K562 (cell line): ENCODE measurements at regions not wholly inside any gene's neighbourhood (a gene's known extent, or its start where the extent isn't known, plus 50 kb on each side); places are given as distances from the start of the nearest gene placed in this dataset.

Experiments
- ATAC-seq: fragments of 200-7000 bp; cut with Tn5 transposase; 3 replicates; pipeline ENCODE4 v1.9.1; 2020; ENCODE audit warnings: moderate library complexity
- BruUV-seq: library from RNA; stranded (reverse); fragments of 400-500 nt; replicated peaks from 2 replicates; lab custom pipeline; 2021; lab: Mats Ljungman, UMichigan
- CTCF ChIA-PET: fragments of 300-600 bp; formaldehyde crosslinking; extraction: SDS; loops from one replicate; lab custom pipeline; 2021; ENCODE audit warnings: low intra/inter-chr PET ratio; lab: Yijun Ruan, JAX
- POLR2A ChIA-PET: fragments of 300-600, 350-650 bp; sonication (Branson Sonifier 250); formaldehyde crosslinking; extraction: SDS; loops from one replicate; lab custom pipeline; 2021; ENCODE audit warnings: antibody characterized with exemption, inconsistent platforms; lab: Yijun Ruan, JAX
- DNase-seq, 4 experiments: peaks; one replicate each; pipeline versions ENCODE4 v3.0.0 to v3.0.0-alpha.2; 2011 to 2018; ENCODE audit warnings: low spot score in 3 of 4, mixed read lengths in 3 of 4; ENCODE audit errors: extremely low read depth in 1 of 4
- FAIRE-seq: peaks from 2 replicates; lab custom pipeline; 2011; peaks lifted over from hg19 to GRCh38; lab: Jason Lieb, UNC
- H2AFZ ChIP-seq: 2 replicates; pipeline ENCODE4 v1.6.0; 2011; ENCODE audit warnings: low read depth, low read length, control low read depth, inconsistent platforms
- H3K27ac ChIP-seq: fragments of 200-600 bp; 3 replicates; pipeline ENCODE4 v1.8.0; 2011; ENCODE audit warnings: low read depth, mild to moderate bottlenecking, control low read depth, inconsistent platforms, low read length, moderate library complexity, mixed read lengths; ENCODE audit errors: extremely low read depth
- H3K27me3 ChIP-seq, 2 experiments: fragments of 300-600 bp in 1 of 2; 2 replicates in 1 of 2; 3 replicates in 1 of 2; pipeline versions ENCODE4 v1.6.0 to v1.8.0; 2011; ENCODE audit warnings: inconsistent platforms in 2 of 2, low read length in 2 of 2, mild to moderate bottlenecking in 1 of 2, mixed read lengths in 1 of 2, moderate library complexity in 1 of 2; ENCODE audit not compliant: control insufficient read depth in 2 of 2, insufficient read depth in 2 of 2
- H3K36me3 ChIP-seq: fragments of 300-600 bp; 3 replicates; pipeline ENCODE4 v1.8.0; 2011; ENCODE audit warnings: mild to moderate bottlenecking, low read length, inconsistent platforms; ENCODE audit not compliant: control insufficient read depth, insufficient read depth
- H3K4me1 ChIP-seq, 2 experiments: fragments of 200-600 bp in 1 of 2; replicated peaks in 1 of 2; 2 replicates in 1 of 2; 3 replicates in 1 of 2; pipeline versions ENCODE4 v1.5.1 to v1.8.0; 2011; ENCODE audit warnings: inconsistent platforms in 2 of 2, low read length in 2 of 2, mild to moderate bottlenecking in 1 of 2, mixed read lengths in 1 of 2, moderate library complexity in 1 of 2; ENCODE audit not compliant: control insufficient read depth in 2 of 2, insufficient read depth in 2 of 2
- H3K4me2 ChIP-seq: 2 replicates; pipeline ENCODE4 v1.6.1; 2011; ENCODE audit warnings: low read length, control low read depth, inconsistent platforms, mixed read lengths; ENCODE audit not compliant: insufficient read depth
- H3K4me3 ChIP-seq: fragments of 200-600 bp; sonication (generic), shearing (Covaris generic); 2 replicates; pipeline ENCODE4 v1.5.1; 2016; ENCODE audit warnings: control low read depth, inconsistent platforms
- H3K79me2 ChIP-seq: fragments of 200-600 bp; 3 replicates; pipeline ENCODE4 v1.8.0; 2011; ENCODE audit warnings: low read length, inconsistent platforms; ENCODE audit not compliant: control insufficient read depth, insufficient read depth
- H3K9ac ChIP-seq, 2 experiments: 2 replicates each; pipeline versions ENCODE4 v1.6.0 to v1.6.1; 2011; ENCODE audit warnings: low read depth in 2 of 2, low read length in 2 of 2, control low read depth in 1 of 2, inconsistent platforms in 1 of 2, mild to moderate bottlenecking in 1 of 2, mixed read lengths in 1 of 2; ENCODE audit not compliant: insufficient read depth in 1 of 2
- H3K9me1 ChIP-seq: one replicate; pipeline ENCODE4 v1.6.0; 2011; ENCODE audit warnings: inconsistent platforms, mild to moderate bottlenecking, low read length, moderate library complexity; ENCODE audit not compliant: control insufficient read depth, insufficient read depth
- H3K9me3 ChIP-seq: replicated peaks from 2 replicates; pipeline ENCODE4 v1.5.1; 2011; ENCODE audit warnings: low read depth, low read length, inconsistent platforms; ENCODE audit not compliant: control insufficient read depth, insufficient read depth
- H4K20me1 ChIP-seq: replicated peaks from 2 replicates; pipeline ENCODE4 v1.6.1; 2011; ENCODE audit warnings: low read length, inconsistent platforms, mixed read lengths; ENCODE audit not compliant: control insufficient read depth, insufficient read depth
- CBFB ChIP-seq: sonication (generic); formaldehyde crosslinking; IDR thresholded peaks from 2 replicates; pipeline ENCODE4 v1.4.0; 2020; ENCODE audit warnings: mild to moderate bottlenecking, missing genetic modification reagents
- E2F5 ChIP-seq: sonication (generic); formaldehyde crosslinking; IDR thresholded peaks from 2 replicates; pipeline ENCODE4 v1.8.0; 2022; ENCODE audit warnings: mild to moderate bottlenecking, missing genetic modification reagents
- ZNF282 ChIP-seq: sonication (generic); formaldehyde crosslinking; IDR thresholded peaks from 2 replicates; pipeline ENCODE4 v1.8.1; 2023; ENCODE audit warnings: missing genetic modification reagents
- WGBS: fragments of 100-300 bp; shearing (Covaris generic); methylation state at CpG from one replicate; pipeline ENCODE4 v1.1.6; 2016; ENCODE audit warnings: low coverage, mixed read lengths; ENCODE audit not compliant: insufficient coverage; ENCODE audit errors: missing lambda C conversion rate; 5-methylcytosine and 5-hydroxymethylcytosine counted together
- in situ Hi-C: fragments of 300-500 bp; cut with MboI; formaldehyde crosslinking; loops from 4 replicates; pipeline ENCODE4 v1.15.0; 2018; ENCODE audit warnings: inconsistent platforms, mixed read lengths
- intact Hi-C: fragments of 100-400 bp; cut with micrococcal nuclease; formaldehyde crosslinking; loops from 2 replicates; pipeline ENCODE4 v1.14.2; 2022

GRCh38 chr1:69233463-69233862, 334.3 kb upstream of the LRRC7 start:
- no peaks in the 10 kb centered on the region for H3K27me3 ChIP-seq
- no peaks in the 10 kb centered on the region for H3K79me2 ChIP-seq
- H3K9me3 ChIP-seq, result no peaks in the 10 kb centered on the region
- TF ChIP-seq CBFB (CRISPR knock-in tag), result no peak
- no peak for TF ChIP-seq ZNF282 (CRISPR knock-in tag)
- POLR2A ChIA-PET, result no interaction called here
- no peak overlapping the region for H2AFZ ChIP-seq
- no peak overlapping the region for H3K9ac ChIP-seq
- CTCF ChIA-PET, result no interaction called here
- H4K20me1 ChIP-seq, result no peaks in the 10 kb centered on the region
- intact Hi-C loops, result no loop called here
- no peak overlapping the region for H3K27ac ChIP-seq
- H3K9me1 ChIP-seq, result no peaks in the 10 kb centered on the region
- no peak overlapping the region for H3K4me2 ChIP-seq
- H3K4me1 ChIP-seq, result no peaks in the 10 kb centered on the region
- in situ Hi-C loops, result no loop called here
- BruUV-seq, result no TSS peak
- DNase-seq (no peak), ATAC-seq (no peak), FAIRE-seq (no peak)
- H3K4me3 ChIP-seq, result no peak overlapping the region
- no peaks in the 10 kb centered on the region for H3K36me3 ChIP-seq

DNA sequence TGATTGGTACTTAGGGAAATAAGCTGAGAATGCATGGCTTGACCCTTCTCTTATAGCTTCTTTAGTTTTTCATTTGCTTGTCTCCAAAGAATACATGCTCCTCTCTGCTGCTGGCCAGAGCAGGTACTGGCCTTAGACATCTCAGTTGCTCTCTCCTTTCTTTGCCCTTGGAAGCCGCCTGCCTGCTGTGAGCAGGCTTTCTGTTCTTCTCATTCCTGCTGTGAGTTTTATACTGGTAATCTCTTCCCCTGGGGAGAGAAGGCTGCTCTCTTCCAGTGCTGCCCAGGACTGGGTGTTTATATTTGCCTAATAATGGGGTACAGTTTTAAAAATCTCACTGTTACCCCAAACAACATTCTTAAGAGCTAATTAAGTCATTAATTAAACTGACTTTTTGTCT, 323.5 kb upstream of the LRRC7 start:
- no TSS peak for BruUV-seq
- no peak for TF ChIP-seq E2F5 (CRISPR knock-in tag)
- Histone ChIP-seq H4K20me1 (no peaks in the 10 kb centered on the region), H3K27ac (no peak overlapping the region), H3K27me3 (no peaks in the 10 kb centered on the region), H3K36me3 (no peaks in the 10 kb centered on the region), H3K9me3 (no peaks in the 10 kb centered on the region), H3K4me3 (no peak overlapping the region), H3K9ac (no peak overlapping the region), H3K4me1 (no peaks in the 10 kb centered on the region), H3K9me1 (no peaks in the 10 kb centered on the region), H3K4me2 (no peak overlapping the region), H3K79me2 (no peaks in the 10 kb centered on the region), H2AFZ (no peak overlapping the region)
- ATAC-seq (no peak), DNase-seq (no peak), FAIRE-seq (no peak)
- ChIA-PET POLR2A (no interaction called here), CTCF (no interaction called here)
- intact Hi-C loops (no loop called here), in situ Hi-C loops (no loop called here)
- 0% methylated on average over 1 of the region's 1 CpG for WGBS
